GM18951 (cell line): ENCODE measurements at regions not wholly inside any gene's neighbourhood (a gene's known extent, or its start where the extent isn't known, plus 50 kb on each side); places are given as distances from the start of the nearest gene placed in this dataset.
"Not testable (repeated sequence)": the region's sequence is repeated elsewhere in the genome, so short reads cannot be mapped to it uniquely, and the experiment has no call there.

ENCODE experiments used
- POLR2A ChIP-seq: IDR thresholded peaks from 4 replicates; pipeline ENCODE4 v1.6.1; 2011; ENCODE audit warnings: mild to moderate bottlenecking; ENCODE audit not compliant: insufficient read length, insufficient read depth; ENCODE audit errors: extremely low read depth
- in situ Hi-C: fragments of 300-500 bp; cut with MboI; formaldehyde crosslinking; loops from one replicate; pipeline ENCODE4 v1.12.0; 2022; ENCODE audit warnings: low sequenced_read_pairs, mixed read lengths, inconsistent platforms; ENCODE audit not compliant: unreplicated experiment

DNA sequence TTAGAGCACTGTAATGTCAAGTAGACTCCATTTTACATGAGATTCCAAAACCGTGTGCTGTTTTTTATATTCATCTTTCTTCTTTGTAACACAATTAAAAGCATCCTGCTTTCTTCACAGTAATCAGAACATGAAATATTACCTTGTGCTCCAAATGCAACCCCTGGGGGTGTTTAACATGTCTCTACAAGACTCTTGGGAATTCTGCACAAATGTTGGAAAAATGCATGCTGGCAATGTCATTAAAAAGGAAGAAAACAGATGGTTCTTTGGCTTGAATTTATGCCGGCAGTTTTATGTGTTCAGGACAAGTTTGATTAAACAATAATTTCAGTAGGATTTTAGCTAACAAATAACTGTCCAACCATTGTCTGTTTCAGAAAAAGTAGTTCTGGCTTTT, 159.1 kb downstream of the LIG4 start:
- in situ Hi-C loops = no loop called here
- no peak for TF ChIP-seq POLR2A

DNA sequence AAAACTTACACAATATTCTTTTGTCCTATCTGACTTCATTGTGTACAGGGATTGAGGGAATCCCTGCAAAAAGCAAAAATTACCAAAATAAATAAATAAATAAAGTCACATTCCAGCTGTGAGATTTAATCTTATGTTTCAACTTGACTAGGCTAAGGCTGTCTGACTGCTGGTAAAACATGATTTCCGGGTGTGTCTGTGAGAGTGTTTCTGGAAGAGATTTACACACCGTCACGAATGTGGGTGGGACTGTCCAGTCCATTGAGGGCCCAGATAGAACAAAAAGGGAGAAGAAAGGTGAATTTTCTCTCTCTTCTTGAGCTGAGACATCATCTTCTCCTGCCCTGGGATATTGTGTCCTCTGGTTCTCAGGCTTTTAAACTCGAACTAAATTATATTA, 166.1 kb downstream of the LIG4 start:
- in situ Hi-C loops = no loop called here
- TF ChIP-seq POLR2A = no peak

GRCh38 chr13:108044954-108045353, 170.4 kb downstream of the LIG4 start:
- in situ Hi-C loops = no loop called here
- no peak for TF ChIP-seq POLR2A

- in situ Hi-C loops = not testable (repeated sequence)
Measured at GRCh38 chr13:108042866-108043265, 172.5 kb downstream of the LIG4 start.

DNA sequence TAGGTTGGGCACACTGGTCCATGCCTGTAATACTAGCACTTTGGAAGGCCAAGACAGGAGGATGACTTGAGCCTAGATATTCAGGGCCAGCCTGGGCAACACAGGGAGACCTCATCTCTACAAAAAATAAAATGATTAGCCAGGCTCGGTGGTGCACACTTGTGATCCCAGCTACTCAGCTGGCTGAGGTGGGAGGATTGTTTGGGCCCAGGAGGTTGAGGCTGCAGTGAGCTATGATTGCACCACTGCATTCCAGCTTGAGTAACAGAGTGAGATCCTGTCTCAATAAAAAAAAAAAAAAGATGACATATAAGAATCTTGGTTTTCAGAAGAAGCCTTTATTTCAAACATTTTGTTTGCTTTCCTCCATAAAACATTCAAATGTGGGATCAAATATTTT, 178.0 kb downstream of the LIG4 start:
- in situ Hi-C loops = no loop called here
- no peak for TF ChIP-seq POLR2A

DNA sequence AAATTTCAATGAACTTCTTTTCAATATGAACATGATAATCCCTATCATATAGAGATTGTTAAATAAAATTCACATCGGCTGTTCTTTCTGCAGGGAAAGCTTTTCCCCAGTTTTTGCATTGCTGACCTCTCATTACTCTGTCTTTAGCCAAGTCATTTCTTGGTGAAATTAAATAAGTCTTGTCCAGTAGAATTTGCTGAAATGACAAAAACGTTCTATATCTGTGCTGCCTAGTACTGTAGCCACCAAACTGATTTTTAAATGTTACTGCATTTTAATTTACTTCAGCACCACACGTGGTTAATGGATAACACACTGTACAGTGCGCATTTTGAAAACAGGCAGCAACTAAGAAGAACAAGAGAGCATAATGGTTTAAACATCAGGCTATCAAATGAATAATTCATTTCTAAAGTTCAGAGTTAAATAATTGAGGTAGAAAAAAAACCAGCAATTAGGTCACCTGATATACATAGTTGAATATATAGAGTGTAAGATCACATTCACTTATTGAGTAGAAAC, 178.9 kb downstream of the LIG4 start:
- in situ Hi-C loops = no loop called here
- no peak for TF ChIP-seq POLR2A

- TF ChIP-seq POLR2A = no peak
Measured at GRCh38 chr13:108034909-108035410, 180.4 kb downstream of the LIG4 start.

DNA sequence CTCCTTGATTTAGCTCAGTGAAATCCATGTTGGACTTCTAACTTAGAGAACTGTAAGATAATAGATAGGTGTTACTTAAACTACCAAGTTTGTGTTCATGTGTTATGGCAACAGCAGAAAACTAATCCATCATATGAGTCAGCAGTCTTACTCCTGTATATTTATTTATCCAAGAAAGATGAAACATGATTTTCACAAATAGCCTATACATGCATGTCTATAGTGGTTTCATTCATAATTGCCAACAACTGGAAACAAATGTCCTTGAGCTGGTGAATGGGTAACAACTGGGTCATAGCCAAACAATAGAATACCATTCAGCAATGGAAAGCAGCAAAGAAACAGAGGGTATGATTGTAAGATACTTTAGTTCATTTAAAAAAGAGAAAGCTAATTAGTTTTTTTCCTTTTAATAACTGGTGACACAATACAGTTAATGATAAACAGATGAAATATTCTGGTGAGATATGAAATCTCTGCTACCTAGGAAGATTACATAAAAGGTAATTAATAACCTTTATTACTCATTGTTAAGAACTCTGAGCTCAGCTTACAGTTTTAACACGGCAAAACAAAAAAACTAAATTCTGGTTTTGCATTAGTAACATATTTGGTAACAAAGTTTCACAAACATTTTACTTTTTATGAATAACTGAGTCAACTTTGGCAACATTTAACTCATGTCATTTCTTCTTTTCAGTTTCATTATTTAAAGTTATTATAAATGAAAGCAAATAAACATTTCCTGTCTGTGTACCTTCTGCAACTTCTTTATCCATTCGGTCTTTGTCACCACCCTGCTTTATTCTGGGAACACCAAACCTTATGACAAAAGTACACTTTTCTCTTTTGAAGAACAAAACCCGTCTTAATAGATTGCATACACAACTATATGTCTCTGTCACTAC, 181.3 kb downstream of the LIG4 start:
- TF ChIP-seq POLR2A = no peak
- in situ Hi-C loops = no loop called here

More at GRCh38 chr13:108034909-108035410, 180.4 kb downstream of the LIG4 start:
- in situ Hi-C loops = no loop called here

DNA sequence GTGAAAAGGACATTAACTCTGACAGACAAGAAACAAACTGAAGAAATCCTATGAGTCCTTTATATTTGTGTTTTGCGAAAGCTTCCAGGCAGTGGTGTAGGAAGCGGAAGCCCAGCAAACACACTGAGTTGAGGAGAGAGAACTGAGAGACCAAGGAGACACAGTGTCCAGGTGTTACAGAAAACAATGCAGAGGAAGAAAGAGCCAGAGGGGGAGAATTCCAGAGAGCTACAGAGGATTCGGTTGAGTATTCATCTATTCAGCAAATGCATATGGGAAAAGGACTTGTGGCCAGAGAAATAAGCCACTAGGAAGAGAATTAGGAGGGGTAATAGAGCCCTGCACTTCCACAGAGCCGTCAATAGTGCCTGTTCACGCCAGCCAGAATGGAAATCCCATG, 183.5 kb downstream of the LIG4 start:
- in situ Hi-C loops = no loop called here
- TF ChIP-seq POLR2A = no peak

- no peak for TF ChIP-seq POLR2A
Measured at GRCh38 chr13:108030769-108031168, 184.6 kb downstream of the LIG4 start.

DNA sequence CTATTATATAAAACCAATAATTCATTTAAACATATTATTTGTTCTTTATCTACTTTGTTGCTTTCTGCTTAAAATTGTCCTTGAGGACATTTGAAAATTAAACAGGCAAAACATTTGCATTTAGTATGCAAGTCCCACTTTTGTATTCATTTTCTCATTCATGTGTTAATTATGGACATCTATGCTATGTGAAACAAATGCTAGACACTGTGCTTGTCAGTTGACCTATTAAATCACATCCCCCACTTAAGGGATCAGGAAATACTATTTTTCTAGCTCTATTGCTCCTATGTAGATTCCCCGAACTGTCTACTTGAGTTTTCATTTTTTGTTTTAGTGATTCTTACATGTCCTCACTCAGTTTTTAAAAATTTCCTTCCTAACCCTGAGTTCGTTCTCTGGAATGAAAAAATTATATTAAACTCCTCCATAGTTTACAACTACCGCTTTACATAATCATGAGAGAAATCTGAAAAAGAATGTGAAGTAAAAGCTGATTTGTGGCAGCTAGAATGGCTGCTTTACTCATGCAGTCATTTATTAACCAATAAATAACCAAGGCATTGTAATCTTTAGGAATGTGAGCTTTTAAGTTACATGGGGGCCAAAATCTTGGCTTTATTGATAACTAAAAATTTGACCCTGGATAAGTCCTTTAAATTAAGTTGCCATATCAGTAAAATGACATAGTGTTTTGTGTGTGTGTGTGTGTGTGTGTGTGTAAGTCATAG, 188.5 kb downstream of the LIG4 start:
- TF ChIP-seq POLR2A = no peak
- in situ Hi-C loops = no loop called here

More at GRCh38 chr13:108030769-108031168, 184.6 kb downstream of the LIG4 start:
- in situ Hi-C loops = no loop called here

DNA sequence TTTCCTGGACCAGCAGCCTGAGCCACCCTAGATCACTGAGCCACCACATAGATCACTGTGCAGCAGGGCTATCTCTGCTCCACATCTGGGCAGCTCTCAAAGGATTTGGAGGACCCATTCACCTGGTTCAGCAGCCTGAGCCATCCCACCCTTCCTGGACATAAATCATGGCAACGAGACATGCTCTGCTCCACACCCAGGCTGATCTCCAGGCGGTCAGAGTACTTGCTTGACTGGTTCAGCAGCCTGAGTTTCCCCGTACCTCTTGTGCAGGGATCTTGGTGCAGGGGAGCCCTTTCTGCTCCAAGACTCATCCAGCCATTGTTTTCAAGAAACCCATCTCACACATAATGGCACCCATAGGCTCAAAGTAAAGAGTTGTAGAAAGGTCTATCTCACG, 195.3 kb downstream of the LIG4 start:
- no peak for TF ChIP-seq POLR2A
- in situ Hi-C loops = no loop called here

GRCh38 chr13:108018371-108018870, 196.9 kb downstream of the LIG4 start:
- TF ChIP-seq POLR2A = no peak
- in situ Hi-C loops = no loop called here
